GM18511 (cell line): ENCODE measurements at regions not wholly inside any gene's neighbourhood (a gene's known extent, or its start where the extent isn't known, plus 50 kb on each side); places are given as distances from the start of the nearest gene placed in this dataset.
"Not testable (repeated sequence)": the region's sequence is repeated elsewhere in the genome, so short reads cannot be mapped to it uniquely, and the experiment has no call there.

Experiments
- ATAC-seq: cut with Tn5 transposase; IDR thresholded peaks from one replicate; pipeline ENCODE4 v1.9.1; 2021; ENCODE audit warnings: mild to moderate bottlenecking, moderate library complexity; ENCODE audit not compliant: unreplicated experiment

DNA sequence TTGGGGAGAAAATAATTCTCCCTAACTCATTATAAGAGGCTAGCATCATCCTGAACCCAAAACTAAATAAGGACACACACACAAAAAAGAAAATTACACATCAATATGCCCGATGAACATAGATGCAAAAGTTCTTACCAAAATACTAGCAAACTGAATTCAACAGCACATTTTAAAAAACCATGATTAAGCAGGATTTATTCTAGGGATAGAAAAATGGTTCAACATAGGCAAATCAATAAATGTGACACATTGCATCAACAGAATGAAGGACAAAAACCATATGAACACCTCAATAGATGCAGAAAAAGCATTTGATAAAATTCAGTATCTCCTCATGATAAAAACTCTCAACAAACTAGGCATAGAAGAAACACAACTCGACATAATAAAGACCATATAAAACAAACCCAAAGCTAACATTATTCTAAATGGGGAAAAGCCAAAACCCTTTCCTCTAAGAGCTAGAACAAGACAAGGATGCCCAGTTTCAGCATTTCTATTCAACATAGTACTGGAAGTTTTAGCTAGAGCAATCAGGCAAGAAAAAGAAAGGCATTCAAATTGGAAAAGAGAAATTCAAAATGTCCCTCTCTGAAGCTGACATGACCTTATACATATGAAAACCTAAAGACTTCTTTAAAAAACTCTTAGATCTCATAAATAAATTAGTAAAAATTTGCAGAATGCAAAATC, 200.9 kb downstream of the NKX6-1 start:
- ATAC-seq: no peak

DNA sequence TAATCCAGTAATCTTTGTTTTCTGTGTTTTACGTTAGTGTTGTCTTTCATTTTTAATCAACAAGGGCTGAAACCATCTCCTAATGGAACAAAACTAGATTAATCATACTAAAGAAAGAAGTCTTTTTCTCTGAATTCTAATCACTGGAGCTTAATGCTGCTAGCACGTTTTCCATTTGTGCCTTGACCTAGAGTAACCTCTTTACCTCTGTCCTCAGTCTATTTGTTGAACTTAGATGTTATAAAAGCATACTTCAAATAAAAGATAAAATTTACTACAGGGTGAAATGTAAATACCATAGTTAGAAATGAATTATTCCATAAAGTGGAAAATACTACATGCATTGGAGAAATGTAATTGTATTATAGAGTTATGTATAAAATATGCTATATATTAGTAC, 207.1 kb downstream of the NKX6-1 start:
- ATAC-seq: no peak

DNA sequence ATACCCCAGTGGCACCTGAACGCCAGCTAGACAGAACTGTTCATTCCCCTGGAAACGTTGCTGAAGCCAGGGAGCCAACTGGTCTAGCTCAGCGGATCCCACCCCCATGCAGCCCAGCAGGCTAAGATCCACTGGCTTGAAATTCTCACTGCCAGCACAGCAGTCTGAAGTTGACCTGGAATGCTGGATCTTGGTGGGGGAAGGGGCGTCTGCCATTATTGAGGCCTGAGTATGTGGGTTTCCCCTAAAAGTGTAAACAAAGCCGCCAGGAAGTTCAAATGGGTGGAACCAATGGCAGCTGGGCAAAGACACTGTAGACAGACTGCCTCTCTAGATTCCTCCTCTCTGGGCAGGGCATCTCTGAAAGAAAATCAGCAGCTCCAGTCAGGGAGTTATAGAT, 213.0 kb downstream of the NKX6-1 start:
- no peak for ATAC-seq

DNA sequence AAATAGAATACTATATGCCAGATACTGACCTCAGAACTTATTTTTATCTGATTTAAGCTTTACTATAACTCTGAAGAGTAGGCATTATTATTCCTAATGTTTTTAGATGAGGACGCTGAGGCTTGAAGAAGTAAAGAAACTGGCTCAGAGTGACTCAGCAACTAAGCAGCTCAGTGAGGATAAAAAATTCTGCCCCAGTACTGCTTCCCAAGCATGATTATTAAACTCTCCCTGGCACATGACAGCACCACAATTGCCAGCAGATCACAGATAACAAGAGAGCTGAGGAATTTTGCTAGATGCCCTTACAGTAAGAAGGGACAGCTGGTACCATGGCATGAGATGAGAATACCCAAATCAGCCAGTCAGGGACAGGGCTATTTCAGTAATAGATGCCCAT, 219.4 kb downstream of the NKX6-1 start:
- no peak for ATAC-seq

DNA sequence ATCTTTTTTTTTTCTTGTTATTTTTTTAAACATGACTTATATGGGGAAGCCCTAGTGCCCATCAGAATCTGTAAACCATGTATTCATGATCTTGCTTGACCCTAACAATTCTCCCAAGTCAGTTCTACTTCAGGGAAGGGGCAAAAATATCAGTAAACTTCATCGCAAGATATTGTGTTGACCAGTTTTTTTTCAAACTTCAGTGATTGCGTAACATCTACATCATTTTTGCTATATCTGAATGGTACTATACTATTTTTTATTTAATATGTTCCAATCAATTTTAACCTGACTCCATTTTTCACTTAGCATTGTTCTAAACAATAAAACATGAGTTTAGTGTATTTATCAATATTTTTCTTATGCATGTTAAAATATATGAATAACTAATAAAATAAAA, 221.2 kb downstream of the NKX6-1 start:
- ATAC-seq: no peak

DNA sequence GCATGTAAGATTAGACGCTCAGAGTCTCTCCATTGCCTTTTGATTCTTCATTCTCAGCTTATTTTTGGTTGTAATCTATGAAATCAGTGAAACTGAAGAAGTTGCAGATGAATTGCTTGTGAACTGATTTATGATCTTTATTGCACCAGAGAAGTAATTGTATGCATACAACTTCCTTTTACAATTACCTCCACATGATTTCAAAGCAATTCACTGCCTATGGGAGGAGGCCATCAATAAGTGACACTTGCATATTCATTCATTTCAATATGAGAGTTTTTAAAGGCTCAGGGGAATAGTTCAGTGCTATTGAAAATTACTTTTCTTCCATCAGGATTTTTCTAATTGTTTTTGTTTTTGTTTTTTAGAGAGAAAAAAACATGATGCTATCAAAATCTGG, 222.3 kb downstream of the NKX6-1 start:
- ATAC-seq: no peak

DNA sequence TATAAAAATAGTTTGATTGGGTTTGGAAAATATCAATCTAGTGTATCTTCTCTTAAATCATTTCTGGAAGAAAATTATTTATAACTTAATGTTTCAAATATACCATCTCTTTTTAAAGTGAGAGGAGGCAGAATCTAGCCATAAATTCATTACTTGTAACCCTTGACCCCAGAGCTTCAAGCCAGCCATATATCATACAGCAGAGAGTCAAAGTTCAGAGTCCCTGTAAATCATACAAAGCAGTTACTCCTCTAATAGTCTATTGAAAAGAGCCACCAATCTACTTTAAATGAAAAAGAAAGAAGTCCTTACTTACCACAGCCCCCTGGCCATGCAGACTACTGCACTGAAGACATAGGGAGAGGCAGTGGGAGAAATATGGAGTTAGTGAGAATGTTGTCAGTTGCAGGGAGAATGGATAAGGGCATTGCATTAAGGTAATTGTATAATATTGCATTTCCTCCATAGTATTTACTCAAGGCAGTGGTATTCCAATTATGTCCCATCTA, 229.5 kb downstream of the NKX6-1 start:
- ATAC-seq: no peak

DNA sequence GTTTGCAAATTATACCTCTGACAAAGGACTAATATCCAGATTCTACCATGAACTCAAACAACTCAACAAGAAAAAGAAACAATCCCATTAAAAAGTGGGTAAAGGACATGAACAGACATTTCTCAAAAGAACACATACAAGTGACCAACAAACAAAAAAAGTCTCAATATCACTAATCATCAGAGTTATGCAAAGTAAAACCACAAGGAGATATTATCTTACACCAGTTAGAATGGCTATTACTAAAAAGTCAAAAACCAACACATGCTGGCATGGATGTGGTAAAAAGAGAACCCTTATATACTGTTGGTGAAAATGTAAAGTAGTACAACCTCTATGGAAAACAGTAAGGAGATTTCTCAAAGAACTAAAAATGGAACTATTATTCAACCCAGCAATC, 234.4 kb downstream of the NKX6-1 start:
- ATAC-seq: no peak

DNA sequence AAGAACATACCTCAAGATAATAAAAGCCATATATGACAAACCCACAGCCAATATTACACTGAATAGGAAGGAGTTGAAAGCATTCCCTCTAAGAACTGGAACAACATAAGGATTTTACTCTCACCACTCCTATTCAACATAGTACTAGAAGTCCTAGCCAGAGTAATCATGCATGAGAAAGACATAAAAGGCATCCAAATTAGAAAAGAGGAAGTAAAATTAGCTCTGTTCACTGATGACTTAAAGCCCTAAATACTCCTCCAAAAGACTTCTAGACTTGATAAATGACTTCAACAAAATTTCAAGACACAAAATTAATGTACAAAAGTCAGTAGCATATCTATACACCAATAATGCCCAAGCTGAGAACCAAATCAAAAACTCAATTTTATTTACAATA, 235.7 kb downstream of the NKX6-1 start:
- peak; percentile 47 for ATAC-seq

DNA sequence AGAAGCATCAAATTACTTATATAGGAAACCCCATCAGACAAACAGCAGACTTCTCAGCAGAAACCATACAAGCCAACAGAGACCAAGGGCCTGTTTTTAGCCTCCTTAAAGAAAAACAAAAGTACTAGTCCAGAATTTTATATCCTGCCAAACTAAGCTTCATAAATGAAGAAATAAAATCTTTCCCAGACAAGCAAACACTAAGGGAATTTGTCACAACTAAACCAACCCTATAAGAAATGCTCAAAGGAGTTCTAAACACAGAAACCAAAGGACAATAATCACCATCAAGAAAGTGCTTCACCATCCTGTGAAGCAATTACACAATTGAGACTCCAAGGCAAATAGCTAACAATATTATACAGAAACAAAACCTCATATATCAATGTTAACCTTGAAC, 238.6 kb downstream of the NKX6-1 start:
- no peak for ATAC-seq

DNA sequence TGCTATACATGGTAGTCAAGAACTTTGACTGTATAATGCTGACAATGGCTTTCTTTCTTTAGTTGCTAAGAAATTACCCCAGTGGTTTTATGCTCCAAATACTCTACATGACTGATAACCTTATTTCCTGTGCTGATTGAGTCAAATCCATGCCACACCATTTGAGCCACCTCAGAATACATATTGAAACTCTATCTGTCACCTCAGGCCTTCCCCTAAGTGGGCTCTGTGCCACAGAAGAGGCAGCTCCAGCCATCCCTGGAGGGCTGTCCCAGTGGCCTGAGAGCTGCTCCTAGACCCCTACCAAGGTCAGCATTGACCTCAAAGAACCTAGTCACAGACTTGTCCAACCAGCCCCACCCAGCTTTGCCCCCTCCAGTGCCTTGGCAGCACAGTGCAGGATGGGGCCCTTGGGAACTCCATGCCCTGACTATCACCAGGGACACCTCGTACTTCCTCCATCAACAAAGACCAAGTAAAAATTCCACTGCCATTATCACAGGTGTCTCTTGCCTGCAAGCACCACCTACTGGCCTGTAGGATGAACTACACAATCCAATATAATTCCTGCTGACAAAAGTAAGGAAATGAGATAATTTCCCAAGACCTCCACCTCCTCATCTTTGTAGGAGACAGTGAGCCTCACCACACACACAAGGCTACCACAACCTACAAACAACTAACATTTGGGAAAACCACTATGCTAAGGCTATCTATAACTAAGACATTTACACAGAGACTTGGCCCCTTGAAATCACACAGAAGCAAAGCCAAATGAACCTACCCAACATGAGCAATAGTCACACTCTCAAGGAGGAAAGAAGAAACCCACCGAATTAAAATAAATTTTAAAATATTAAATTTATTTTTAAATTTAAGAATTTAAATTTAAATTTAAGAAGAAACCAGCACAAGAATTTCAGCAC, 239.9 kb downstream of the NKX6-1 start:
- ATAC-seq: peak; percentile 87

DNA sequence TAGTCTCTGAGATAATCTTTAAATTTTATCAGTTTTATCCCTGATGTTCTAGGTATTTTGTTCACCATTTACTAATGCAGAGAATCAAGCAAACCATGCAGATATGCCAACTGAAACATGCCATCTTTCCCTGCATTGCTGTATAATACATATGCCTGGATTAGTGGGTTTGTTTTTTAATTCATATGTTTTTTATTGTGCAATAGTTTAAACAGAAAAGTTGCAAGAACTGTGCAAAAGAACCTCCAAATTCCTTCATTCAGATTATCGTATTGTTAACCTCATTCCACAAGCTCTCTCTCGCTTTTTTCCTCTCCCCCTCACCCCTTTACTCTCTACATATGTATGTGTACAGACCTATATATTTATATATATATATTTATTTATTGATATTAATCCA, 244.6 kb downstream of the NKX6-1 start:
- no peak for ATAC-seq

DNA sequence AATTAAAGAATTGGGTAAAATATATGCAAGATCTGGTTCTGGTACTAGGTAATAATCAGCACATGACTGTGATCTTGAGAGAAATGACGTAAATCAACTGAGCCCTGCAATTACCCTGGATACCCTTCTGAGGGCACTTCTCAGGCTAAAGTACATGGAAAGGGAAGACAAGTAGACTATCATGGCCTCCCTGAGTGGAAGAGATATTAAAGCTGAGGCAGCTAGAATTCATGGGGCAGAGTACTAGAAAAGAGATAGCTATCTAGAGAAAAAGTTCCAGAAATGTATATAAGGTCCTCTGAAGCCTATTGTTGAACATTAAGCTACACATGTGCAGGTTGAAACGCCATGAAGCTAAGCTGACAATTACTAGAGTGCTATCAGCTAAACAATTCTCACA, 249.6 kb downstream of the NKX6-1 start:
- ATAC-seq: no peak

DNA sequence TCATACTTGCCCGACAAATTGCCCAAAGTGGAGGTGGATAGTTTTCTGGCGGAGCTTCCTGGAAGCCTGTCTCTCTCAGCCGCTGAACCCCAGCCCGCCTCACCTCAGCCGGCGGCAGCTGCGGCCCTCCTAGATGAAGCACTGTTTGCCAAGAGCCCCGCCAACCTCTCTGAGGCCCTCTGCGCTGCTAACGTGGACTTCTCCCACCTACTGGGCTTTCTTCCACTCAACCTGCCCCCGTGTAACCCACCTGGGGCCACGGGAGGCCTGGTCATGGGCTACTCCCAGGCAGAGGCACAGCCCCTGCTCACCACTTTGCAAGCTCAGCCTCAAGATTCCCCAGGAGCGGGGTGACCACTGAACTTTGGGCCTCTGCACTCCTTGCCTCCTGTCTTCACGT, 254.1 kb downstream of the NKX6-1 start:
- not testable (repeated sequence) for ATAC-seq

DNA sequence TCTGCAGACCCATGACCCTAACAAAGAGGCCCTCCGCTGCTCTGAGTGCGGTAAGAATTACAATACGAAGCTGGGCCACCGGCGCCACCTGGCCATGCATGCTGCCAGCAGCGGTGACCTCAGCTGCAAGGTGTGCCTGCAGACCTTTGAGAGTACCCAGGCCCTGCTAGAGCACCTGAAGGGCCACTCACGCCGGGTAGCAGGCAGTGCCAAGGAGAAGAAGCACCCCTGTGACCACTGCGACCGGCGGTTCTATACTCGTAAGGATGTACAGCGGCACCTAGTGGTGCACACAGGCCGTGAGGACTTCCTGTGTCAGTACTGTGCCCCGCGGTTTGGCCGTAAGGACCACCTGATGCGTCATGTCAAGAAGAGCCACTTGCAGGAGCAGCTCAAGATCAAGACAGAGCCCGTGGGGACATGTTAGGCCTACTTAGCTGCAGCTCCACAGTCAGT, 254.7 kb downstream of the NKX6-1 start:
- ATAC-seq: not testable (repeated sequence)

DNA sequence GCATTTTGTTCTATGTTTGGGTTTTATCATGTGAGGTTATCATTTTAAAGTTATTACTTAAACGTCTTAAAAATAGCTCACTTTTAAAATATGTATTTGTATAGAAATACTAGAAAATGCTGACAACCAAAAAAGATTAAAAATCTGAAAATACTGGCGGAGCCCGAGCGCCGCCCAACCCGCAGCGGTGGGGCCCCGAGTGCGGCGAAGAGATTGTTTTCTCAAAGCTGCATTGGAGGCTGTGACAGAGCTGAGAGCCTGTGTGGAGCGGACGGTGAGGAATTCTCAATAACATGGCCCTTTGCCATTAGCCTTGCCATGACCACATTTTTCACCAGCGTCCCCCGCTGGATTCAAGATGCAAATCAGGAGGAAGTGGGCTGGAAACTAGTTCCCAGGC, 255.4 kb downstream of the NKX6-1 start:
- no peak for ATAC-seq

DNA sequence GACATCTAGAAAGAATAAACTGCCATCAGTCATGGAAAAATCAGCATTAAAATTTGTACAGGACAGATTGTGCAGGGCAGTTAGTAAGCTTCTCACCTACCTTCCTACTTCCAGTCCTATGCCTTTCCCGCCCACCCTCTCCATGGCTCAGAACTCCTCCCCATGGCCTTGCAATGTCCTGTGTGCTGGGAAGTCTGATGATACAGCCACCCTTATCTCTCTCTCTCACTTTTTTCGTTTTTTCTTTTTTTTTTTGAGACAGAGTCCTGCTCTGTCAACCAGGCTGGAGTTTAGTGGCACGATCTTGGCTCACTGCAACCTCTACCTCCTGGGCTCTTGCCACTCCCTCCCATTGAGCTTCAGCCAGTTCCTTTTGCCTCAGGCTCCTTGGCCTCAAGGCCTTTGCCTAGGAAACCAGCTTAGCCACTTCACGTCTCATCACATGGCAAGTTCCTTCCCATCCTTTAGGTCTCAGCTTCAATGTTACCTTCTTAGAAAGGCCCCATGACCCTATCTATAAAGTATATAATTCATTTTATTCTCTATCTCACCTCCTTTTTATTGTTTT, 259.7 kb downstream of the NKX6-1 start:
- ATAC-seq: no peak

DNA sequence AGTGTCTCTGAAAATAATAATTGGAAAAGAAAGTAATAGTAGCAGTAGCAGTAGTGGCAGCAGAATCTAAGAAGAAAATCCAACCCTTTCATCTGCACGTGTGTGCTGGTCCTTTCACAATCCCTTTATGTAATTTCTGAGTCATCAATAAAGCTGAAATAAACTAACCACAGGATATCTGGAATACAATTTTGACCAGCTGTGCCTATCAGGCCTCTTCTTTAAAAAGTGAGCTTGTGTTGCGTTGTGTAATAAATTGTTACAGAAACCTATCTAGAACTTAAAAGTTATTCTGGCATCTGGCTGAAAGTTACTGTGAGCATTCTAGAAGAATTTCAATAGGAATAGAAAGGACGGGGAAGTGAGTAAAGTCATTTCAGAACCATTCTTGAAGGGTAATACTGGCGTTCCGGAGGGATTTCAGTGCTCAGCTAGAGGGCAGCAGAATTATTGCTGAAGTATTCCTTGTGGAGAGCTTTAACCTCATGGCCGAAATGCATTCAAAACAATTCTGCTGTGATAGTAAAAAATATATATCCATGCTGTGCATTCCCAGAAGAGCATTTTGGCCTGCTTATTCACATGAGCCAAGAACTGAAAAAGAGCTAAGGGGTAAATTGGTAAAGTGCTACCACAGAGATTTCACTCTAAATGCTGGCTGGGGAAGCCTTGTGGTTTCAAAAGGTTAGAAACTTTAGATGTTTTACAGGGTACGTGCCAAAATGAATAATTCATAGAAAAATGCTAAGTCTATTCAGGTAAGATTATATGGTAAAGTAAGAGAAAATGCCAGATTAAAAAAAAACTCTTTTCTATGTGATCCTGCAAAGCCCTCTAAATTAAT, 260.6 kb downstream of the NKX6-1 start:
- ATAC-seq: no peak

DNA sequence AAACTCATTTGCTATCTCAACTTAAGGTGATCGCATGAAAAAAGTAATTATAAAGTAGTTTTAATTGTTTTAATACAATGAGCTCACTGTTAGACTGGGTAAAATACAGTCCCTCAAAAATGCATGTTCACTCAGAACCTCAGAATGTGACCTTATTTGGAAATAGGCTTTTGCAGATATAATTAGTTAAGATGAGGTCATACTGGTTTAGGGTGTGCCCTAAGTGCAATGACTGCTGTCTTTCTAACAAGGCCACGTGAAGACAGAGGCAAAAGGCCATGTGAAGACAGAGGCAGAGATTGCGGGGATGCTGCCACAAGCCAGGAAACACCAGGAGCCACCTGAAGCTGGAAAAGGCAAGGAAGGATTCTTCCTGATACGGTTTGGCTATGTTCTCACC, 262.1 kb downstream of the NKX6-1 start:
- no peak for ATAC-seq

DNA sequence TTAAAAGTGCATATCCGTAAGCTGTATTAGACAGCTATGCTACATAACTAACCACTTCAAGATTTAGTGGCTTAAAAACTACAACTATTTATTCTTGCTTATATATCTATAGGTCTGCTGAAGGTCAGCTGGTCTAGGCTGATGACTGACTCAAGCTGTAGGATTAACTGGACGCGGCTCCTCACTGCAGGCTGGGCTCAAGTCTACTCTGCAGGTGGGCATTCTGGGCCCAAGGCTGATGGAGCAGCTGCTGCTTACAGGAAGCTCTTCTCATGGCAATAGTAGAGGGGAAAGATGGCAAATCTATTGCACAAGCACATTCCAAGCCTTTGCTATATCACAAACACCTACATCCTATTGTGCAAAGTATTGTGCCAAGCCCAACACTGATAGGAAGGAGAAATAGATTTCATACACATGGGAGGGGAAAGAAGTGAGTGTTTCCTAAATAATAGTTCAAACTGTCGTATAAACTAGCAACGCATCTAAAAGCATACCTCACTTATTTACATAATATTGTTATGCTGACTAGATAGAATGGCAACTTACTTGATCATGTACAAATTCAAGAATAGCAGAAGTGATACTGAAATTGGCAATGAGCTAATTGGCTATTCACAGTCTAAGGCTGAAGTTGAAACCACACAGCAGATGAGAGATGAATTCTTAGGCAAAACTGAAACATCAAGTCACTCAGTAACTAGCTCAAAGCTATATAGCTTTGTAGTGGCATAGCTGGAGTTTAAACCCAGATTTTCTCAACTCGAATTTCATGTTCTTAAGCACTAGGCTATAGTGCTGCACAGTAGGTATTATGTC, 263.8 kb downstream of the NKX6-1 start:
- ATAC-seq: peak; percentile 98
